ENCODE measurements at regions not wholly inside any gene's neighbourhood (a gene's known extent, or its start where the extent isn't known, plus 50 kb on each side); places are given as distances from the start of the nearest gene placed in this dataset.

DNA sequence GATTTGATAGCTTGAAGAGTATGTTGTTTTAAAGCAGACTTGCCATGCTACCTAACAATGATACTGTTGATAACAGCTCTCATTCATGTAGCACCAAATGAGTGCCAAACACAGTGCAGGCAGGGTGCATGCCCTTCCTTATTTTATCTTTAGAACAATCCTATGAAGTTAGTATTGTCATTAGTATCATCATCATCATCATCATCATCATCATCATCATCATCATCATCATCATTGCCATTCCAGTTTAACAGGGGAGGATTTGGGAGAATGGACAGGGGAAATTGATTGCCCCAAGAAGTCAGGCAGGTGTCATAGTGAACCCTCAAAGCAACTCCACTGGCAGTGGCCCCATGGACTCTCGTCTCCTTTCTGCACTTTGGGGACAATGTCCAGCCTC is 734.9 kb downstream of the VRK1 start:
- ChIA-PET CTCF (no interaction called here), POLR2A (no interaction called here)
- H3K4me3 ChIP-seq (ENCODE audit: low read depth, low read length) = no peak overlapping the region
- no peak for DNase-seq (ENCODE audit: low read depth, low spot score)
- TF ChIP-seq, protein P1, sequence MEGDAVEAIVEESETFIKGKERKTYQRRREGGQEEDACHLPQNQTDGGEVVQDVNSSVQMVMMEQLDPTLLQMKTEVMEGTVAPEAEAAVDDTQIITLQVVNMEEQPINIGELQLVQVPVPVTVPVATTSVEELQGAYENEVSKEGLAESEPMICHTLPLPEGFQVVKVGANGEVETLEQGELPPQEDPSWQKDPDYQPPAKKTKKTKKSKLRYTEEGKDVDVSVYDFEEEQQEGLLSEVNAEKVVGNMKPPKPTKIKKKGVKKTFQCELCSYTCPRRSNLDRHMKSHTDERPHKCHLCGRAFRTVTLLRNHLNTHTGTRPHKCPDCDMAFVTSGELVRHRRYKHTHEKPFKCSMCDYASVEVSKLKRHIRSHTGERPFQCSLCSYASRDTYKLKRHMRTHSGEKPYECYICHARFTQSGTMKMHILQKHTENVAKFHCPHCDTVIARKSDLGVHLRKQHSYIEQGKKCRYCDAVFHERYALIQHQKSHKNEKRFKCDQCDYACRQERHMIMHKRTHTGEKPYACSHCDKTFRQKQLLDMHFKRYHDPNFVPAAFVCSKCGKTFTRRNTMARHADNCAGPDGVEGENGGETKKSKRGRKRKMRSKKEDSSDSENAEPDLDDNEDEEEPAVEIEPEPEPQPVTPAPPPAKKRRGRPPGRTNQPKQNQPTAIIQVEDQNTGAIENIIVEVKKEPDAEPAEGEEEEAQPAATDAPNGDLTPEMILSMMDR (IDR thresholded peaks at IDR 0.05; ENCODE audit: insufficient read depth, low read length, missing control alignments) = no peak

DNA sequence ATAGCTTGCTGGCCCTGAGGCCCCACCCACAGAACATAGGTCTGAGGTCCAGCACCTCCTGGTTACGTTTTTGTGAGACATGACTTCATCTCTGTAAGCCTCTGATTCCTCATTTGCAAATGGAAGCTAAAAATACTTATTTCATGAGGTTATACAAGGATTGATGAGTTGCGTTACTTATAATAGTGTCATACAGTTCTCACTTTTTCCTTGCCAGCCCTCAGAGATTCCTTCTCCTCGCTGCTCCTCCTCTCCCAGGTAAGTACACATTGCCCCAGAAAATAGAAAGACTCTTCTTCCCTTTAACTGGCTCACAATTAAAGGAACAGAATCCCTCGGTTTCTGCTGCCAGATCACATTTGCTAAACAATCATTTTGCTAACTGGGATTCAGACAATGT is 739.2 kb downstream of the VRK1 start:
- CTCF ChIA-PET = no interaction called here
- no peak overlapping the region for H3K4me3 ChIP-seq (ENCODE audit: low read depth, low read length)
- TF ChIP-seq, protein P1 (IDR thresholded peaks at IDR 0.05; ENCODE audit: insufficient read depth, low read length, missing control alignments) = no peak
- POLR2A ChIA-PET = no interaction called here
- no peak for DNase-seq (ENCODE audit: low read depth, low spot score)

DNA sequence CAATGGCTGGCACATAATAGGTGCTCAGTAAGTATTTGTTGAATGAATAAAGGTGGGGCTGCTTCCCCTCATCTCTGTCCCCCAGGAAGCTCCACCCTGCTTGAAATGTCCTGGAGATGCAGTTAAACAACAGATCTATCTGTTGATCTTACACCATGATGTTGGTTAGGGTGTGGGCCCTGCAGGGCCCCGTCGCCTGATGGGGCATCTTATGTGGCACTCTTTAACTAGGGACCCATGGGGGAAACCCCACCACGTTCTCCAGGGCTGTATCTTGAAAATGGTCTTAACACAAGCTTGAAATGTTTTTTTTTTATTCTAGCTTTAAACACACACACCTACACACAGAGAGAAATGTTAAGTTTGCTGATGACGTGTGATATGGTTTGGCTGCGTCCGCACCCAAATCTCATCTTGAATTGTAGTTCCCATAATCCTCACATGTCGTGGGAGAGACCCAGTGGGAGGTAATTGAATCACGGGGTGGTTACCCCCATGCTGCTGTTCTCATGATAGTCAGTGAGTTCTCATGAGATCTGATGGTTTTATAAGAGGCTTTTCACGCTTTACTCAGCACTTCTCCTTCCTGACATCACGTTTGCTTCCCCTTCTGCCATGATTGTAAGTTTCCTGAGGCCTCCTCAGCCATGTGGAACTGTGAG is 741.7 kb downstream of the VRK1 start:
- CTCF ChIA-PET = no interaction called here
- TF ChIP-seq, protein P1 (IDR thresholded peaks at IDR 0.05; ENCODE audit: insufficient read depth, low read length, missing control alignments) = no peak
- POLR2A ChIA-PET = no interaction called here
- H3K4me3 ChIP-seq (ENCODE audit: low read depth, low read length) = no peak overlapping the region
- DNase-seq (ENCODE audit: low read depth, low spot score) = no peak

DNA sequence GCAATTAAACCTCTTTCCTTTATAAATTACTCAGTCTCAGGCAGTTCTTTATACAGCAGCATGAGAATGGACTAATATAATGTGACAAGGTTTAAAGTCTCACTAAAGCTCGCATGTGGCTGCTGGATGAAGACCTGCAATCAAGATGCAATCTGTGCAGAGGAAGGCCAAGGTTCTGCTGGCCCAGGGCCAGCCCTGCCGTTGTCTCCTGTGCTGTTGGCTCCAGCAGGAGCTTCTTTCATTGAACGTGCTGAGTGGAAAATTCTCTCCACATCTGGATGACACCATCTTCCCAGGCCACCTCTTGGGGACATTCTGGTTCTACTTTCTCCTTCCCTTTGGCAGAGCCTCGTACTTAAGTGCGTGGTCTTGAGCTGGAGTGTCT is 742.2 kb downstream of the VRK1 start:
- no peak for DNase-seq (ENCODE audit: low read depth, low spot score)
- POLR2A ChIA-PET = no interaction called here
- no peak overlapping the region for H3K4me3 ChIP-seq (ENCODE audit: low read depth, low read length)
- CTCF ChIA-PET = no interaction called here
- TF ChIP-seq, protein P1 (IDR thresholded peaks at IDR 0.05; ENCODE audit: insufficient read depth, low read length, missing control alignments) = no peak

DNA sequence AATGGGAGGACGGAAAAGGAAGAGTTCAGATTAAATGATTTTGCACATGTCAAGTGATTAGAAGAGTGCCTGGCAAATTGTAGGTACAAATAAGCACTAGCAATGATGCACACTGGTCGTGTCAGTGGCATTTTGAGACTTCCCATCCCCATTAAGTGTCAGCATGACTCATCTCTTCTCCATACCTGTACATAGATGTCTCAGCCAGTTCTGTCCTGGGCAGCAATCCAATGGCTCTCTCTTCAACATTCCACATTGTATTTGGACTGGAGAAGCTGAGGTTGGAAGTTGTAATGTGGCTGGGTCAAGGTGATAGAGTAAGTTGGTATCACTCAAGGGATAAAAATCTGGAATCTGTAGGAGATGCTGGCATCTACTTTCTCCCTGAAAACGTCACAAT is 742.7 kb downstream of the VRK1 start:
- CTCF ChIA-PET = no interaction called here
- H3K4me3 ChIP-seq (ENCODE audit: low read depth, low read length) = no peak overlapping the region
- POLR2A ChIA-PET = no interaction called here
- TF ChIP-seq, protein P1 (IDR thresholded peaks at IDR 0.05; ENCODE audit: insufficient read depth, low read length, missing control alignments) = no peak
- no peak for DNase-seq (ENCODE audit: low read depth, low spot score)

DNA sequence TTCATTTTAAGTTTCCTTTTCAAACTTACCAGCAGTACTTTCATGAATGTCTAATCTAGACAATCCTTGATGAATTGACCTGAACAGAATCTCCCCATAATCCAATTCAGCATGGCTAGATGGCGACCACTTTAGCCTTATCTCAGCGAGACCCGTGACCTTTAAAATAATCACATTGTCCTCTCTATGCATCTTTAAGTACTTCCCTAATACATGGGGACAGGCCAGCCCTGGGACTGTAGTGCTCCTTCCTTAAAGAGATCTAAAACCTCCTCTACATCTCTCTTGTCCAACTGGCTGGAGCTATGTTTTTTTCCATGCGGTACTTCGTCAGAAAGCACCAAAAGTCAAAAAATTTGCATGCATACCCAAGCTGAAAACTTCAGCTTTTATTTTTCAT is 746.0 kb downstream of the VRK1 start:
- POLR2A ChIA-PET = no interaction called here
- CTCF ChIA-PET = no interaction called here

More for the DNA sequence above, 746.0 kb downstream of the VRK1 start:
- no peak overlapping the region for H3K4me3 ChIP-seq (ENCODE audit: low read depth, low read length)
- TF ChIP-seq, protein P1 (IDR thresholded peaks at IDR 0.05; ENCODE audit: insufficient read depth, low read length, missing control alignments) = no peak
- DNase-seq (ENCODE audit: low read depth, low spot score) = no peak

All from AG04449 (cell line).